ENCODE measurements at regions not wholly inside any gene's neighbourhood (a gene's known extent, or its start where the extent isn't known, plus 50 kb on each side); places are given as distances from the start of the nearest gene placed in this dataset.

DNA sequence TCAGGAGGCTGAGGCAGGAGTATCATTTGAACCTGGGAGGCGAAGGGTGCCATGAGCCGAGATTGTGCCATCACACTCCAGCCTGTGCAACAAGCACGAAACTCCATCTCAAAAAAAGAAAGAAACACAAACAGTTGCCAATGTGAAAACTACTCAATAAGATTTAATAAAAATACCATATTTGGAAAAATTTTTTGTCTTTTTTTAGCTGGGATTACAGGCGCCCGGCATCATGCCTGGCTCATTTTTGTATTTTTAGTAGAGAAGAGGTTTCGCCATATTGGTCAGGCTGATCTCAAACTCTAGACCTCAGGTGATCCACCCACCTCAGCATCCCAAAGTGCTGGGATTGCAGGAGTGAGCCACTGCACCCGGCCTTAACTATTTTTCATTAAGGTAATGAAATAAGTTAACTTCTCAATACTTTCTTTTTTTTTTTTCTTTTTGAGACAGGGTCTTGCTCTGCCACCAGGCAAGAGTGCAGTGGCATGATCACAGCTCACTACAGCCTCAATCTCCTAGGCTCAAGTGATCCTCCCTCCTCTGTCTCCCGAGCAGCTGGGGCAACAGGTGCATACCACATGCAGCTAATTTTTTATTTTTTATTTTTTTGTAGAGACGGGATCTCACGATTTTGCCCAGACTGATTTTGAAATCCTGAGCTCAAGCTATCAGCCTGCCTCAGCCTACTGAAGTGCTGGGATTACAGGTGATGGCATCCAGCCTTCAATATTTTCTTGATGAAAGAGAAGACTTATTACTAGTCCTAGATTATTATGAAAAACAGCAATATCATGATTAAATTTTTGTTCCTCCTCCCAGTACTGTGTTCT, 4746.2 kb upstream of the OR11H1 start:
- TF ChIP-seq, protein P1, sequence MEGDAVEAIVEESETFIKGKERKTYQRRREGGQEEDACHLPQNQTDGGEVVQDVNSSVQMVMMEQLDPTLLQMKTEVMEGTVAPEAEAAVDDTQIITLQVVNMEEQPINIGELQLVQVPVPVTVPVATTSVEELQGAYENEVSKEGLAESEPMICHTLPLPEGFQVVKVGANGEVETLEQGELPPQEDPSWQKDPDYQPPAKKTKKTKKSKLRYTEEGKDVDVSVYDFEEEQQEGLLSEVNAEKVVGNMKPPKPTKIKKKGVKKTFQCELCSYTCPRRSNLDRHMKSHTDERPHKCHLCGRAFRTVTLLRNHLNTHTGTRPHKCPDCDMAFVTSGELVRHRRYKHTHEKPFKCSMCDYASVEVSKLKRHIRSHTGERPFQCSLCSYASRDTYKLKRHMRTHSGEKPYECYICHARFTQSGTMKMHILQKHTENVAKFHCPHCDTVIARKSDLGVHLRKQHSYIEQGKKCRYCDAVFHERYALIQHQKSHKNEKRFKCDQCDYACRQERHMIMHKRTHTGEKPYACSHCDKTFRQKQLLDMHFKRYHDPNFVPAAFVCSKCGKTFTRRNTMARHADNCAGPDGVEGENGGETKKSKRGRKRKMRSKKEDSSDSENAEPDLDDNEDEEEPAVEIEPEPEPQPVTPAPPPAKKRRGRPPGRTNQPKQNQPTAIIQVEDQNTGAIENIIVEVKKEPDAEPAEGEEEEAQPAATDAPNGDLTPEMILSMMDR (IDR thresholded peaks at IDR 0.05): no peak
- no peak for TF ChIP-seq POLR2A (IDR thresholded peaks at IDR 0.05)

Measured in body of pancreas (tissue), 4 donors.